Nephron progenitor cell (in vitro differentiated cells): ENCODE measurements at regions not wholly inside any gene's neighbourhood (a gene's known extent, or its start where the extent isn't known, plus 50 kb on each side); places are given as distances from the start of the nearest gene placed in this dataset.

Experiments
- DNase-seq: peaks from one replicate; pipeline ENCODE4 v3.0.0; 2021
- H3K27ac Mint-ChIP-seq: 2 replicates; pipeline ENCODE4 v1.8.0; 2021; ENCODE audit warnings: mild to moderate bottlenecking, moderate library complexity, mixed read lengths
- H3K27me3 Mint-ChIP-seq: 2 replicates; pipeline ENCODE4 v1.8.0; 2021; ENCODE audit warnings: mild to moderate bottlenecking, low read depth, mixed read lengths; ENCODE audit not compliant: poor library complexity
- H3K36me3 Mint-ChIP-seq: 2 replicates; pipeline ENCODE4 v1.8.0; 2021; ENCODE audit warnings: low read depth, mixed read lengths
- H3K4me1 Mint-ChIP-seq: 2 replicates; pipeline ENCODE4 v1.8.0; 2021; ENCODE audit warnings: mixed read lengths
- H3K4me3 Mint-ChIP-seq: 2 replicates; pipeline ENCODE4 v1.8.0; 2021; ENCODE audit warnings: mild to moderate bottlenecking, moderate library complexity, mixed read lengths
- H3K9me3 Mint-ChIP-seq: 2 replicates; pipeline ENCODE4 v1.8.0; 2021; ENCODE audit warnings: mild to moderate bottlenecking, moderate library complexity, mixed read lengths
- CTCF ChIP-seq: fragments of 200-600 bp; sonication (generic); IDR thresholded peaks from 2 replicates; pipeline ENCODE4 v1.5.0; 2021; ENCODE audit warnings: antibody characterized with exemption

GRCh38 chr11:101666916-101667315, 83.1 kb upstream of the TRPC6 start:
- Mint-ChIP-seq H3K36me3 (no peaks in the 10 kb centered on the region), H3K27ac (no peak overlapping the region), H3K4me1 (peaks cover 26% of the 10 kb centered on the region), H3K27me3 (peaks cover 3% of the 10 kb centered on the region), H3K4me3 (no peak overlapping the region), H3K9me3 (peaks cover 3% of the 10 kb centered on the region)
- TF ChIP-seq CTCF = no peak
- DNase-seq = no peak

- Mint-ChIP-seq H3K27me3 (peaks cover under 1% of the 10 kb centered on the region), H3K4me1 (no peaks in the 10 kb centered on the region), H3K36me3 (no peaks in the 10 kb centered on the region), H3K9me3 (peaks cover 9% of the 10 kb centered on the region), H3K27ac (no peak overlapping the region), H3K4me3 (no peak overlapping the region)
- no peak for DNase-seq
- TF ChIP-seq CTCF = no peak
Observed at GRCh38 chr11:101661559-101661958, 77.8 kb upstream of the TRPC6 start.
